Neural progenitor cell (in vitro differentiated cells): ENCODE measurements at regions not wholly inside any gene's neighbourhood (a gene's known extent, or its start where the extent isn't known, plus 50 kb on each side); places are given as distances from the start of the nearest gene placed in this dataset.

Experiments used
- EZH2 ChIP-seq: fragments of 200-600 bp; sonication (generic); IDR thresholded peaks from 2 replicates; pipeline ENCODE4 v1.6.1; 2017; ENCODE audit warnings: antibody characterized with exemption, mild to moderate bottlenecking, moderate library complexity
- EZH2phosphoT487 ChIP-seq: fragments of 200-600 bp; sonication (generic); IDR thresholded peaks from 2 replicates; pipeline ENCODE4 v1.6.1; 2017; ENCODE audit warnings: antibody characterized with exemption
- TF ChIP-seq, protein P1 (sequence below): fragments of 200-600 bp; sonication (generic); IDR thresholded peaks from 2 replicates; pipeline ENCODE4 v1.5.1; 2017; ENCODE audit warnings: antibody characterized with exemption, mild to moderate bottlenecking

DNA sequence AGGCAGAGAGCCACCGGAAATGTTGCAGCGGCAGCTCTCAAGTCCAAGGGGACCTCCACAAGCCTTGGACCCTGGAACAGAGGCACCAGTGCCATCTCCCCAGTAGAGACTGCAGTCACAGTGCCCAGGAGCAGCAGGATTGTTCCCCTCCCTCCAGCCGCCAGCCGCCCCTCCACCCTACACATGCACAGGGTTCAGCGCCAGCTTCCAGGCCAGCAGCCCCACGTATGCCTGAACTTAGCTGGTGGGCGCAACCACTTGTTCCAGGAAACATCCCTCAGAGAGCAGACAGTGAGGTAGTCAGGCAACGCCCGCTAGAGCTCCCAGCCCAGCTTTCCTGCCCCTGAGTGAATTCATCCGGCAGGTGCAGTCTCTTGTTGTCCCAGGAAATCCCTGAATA, 1098.1 kb upstream of the NCAM2 start:
- TF ChIP-seq, protein P1, sequence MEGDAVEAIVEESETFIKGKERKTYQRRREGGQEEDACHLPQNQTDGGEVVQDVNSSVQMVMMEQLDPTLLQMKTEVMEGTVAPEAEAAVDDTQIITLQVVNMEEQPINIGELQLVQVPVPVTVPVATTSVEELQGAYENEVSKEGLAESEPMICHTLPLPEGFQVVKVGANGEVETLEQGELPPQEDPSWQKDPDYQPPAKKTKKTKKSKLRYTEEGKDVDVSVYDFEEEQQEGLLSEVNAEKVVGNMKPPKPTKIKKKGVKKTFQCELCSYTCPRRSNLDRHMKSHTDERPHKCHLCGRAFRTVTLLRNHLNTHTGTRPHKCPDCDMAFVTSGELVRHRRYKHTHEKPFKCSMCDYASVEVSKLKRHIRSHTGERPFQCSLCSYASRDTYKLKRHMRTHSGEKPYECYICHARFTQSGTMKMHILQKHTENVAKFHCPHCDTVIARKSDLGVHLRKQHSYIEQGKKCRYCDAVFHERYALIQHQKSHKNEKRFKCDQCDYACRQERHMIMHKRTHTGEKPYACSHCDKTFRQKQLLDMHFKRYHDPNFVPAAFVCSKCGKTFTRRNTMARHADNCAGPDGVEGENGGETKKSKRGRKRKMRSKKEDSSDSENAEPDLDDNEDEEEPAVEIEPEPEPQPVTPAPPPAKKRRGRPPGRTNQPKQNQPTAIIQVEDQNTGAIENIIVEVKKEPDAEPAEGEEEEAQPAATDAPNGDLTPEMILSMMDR: no peak
- TF ChIP-seq EZH2 (no peak), EZH2phosphoT487 (no peak)
